Hepatocyte (in vitro differentiated cells): ENCODE measurements at regions not wholly inside any gene's neighbourhood (a gene's known extent, or its start where the extent isn't known, plus 50 kb on each side); places are given as distances from the start of the nearest gene placed in this dataset.
"Not testable (repeated sequence)": the region's sequence is repeated elsewhere in the genome, so short reads cannot be mapped to it uniquely, and the experiment has no call there.

Experiments
- DNase-seq: peaks from one replicate; pipeline ENCODE4 v3.0.0-alpha.2; 2016; ENCODE audit warnings: low spot score
- H2AFZ ChIP-seq: fragments of 200-600 bp; sonication (generic); 2 replicates; pipeline ENCODE4 v1.6.0; 2016; ENCODE audit warnings: antibody characterized with exemption, mild to moderate bottlenecking
- H3K27ac ChIP-seq: fragments of 200-600 bp; sonication (generic); 2 replicates; pipeline ENCODE4 v1.5.1; 2016; ENCODE audit warnings: mild to moderate bottlenecking
- H3K27me3 ChIP-seq: fragments of 200-600 bp; sonication (generic); 2 replicates; pipeline ENCODE4 v1.6.1; 2016
- H3K36me3 ChIP-seq: fragments of 200-600 bp; sonication (generic); replicated peaks from 2 replicates; pipeline ENCODE4 v1.5.1; 2016; ENCODE audit warnings: low read depth; ENCODE audit not compliant: insufficient read depth
- H3K4me1 ChIP-seq: fragments of 200-600 bp; sonication (generic); 2 replicates; pipeline ENCODE4 v1.5.1; 2016; ENCODE audit warnings: mild to moderate bottlenecking, moderate library complexity; ENCODE audit not compliant: insufficient read depth
- H3K4me2 ChIP-seq: fragments of 200-600 bp; sonication (generic); 2 replicates; pipeline ENCODE4 v1.6.0; 2016
- H3K4me3 ChIP-seq: fragments of 200-600 bp; sonication (generic); 2 replicates; pipeline ENCODE4 v1.5.1; 2016; ENCODE audit warnings: mild to moderate bottlenecking
- H3K79me2 ChIP-seq: fragments of 200-600 bp; sonication (generic); 2 replicates; pipeline ENCODE4 v1.6.0; 2017; ENCODE audit warnings: mild to moderate bottlenecking
- H3K9me2 ChIP-seq: fragments of 200-600 bp; sonication (generic); replicated peaks from 2 replicates; pipeline ENCODE4 v1.6.0; 2017; ENCODE audit warnings: mild to moderate bottlenecking; ENCODE audit not compliant: insufficient read depth
- H3K9me3 ChIP-seq: fragments of 200-600 bp; sonication (generic); 2 replicates; pipeline ENCODE4 v1.5.1; 2016; ENCODE audit warnings: low read depth, mild to moderate bottlenecking
- H4K20me1 ChIP-seq: fragments of 200-600 bp; sonication (generic); 2 replicates; pipeline ENCODE4 v1.6.0; 2016; ENCODE audit warnings: mild to moderate bottlenecking; ENCODE audit not compliant: insufficient read depth, poor library complexity, severe bottlenecking
- EZH2 ChIP-seq: fragments of 200-600 bp; sonication (generic); IDR thresholded peaks from 2 replicates; pipeline ENCODE4 v1.6.1; 2016; ENCODE audit warnings: antibody characterized with exemption, mild to moderate bottlenecking, borderline replicate concordance
- EZH2phosphoT487 ChIP-seq: fragments of 200-600 bp; sonication (generic); IDR thresholded peaks from one replicate; pipeline ENCODE4 v1.6.1; 2018; ENCODE audit warnings: antibody characterized with exemption, mild to moderate bottlenecking, low read depth, moderate library complexity; ENCODE audit not compliant: unreplicated experiment, severe bottlenecking
- WGBS: methylation state at CpG from one replicate; pipeline ENCODE4 v1.1.6; 2016; ENCODE audit warnings: low lambda C conversion rate; ENCODE audit errors: missing lambda C conversion rate; 5-methylcytosine and 5-hydroxymethylcytosine counted together
- TF ChIP-seq, protein P1 (sequence below): fragments of 200-600 bp; sonication (generic); IDR thresholded peaks from 2 replicates; pipeline ENCODE4 v1.5.1; 2016; ENCODE audit warnings: antibody characterized with exemption, mild to moderate bottlenecking; ENCODE audit not compliant: poor library complexity

DNA sequence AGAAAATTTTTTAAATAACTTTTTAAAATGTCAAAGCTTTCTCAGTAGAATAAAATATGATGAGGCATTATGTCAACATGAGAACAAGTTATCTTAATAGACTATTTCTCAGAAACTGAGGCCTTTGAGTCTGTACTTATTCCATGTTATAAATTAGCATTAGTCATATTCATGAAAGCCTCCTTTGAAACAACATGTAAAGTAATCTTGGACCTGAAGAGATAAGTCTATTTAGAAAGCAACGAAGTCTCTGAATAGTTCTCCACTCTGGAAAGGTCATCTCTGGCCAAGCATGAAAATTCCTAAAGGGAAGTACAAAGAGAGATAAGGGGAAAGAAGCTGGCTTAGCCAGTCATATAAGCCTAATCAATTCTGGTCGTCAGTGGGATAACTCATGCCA, 150.8 kb downstream of the CYB561 start:
- H3K36me3 ChIP-seq, result no peaks in the 10 kb centered on the region
- 23% methylated on average over 2 of the region's 2 CpGs for WGBS
- peak; percentile 14 for DNase-seq
- no peak overlapping the region for H3K4me3 ChIP-seq
- H4K20me1 ChIP-seq, result no peaks in the 10 kb centered on the region
- no peak overlapping the region for H3K4me2 ChIP-seq
- no peaks in the 10 kb centered on the region for H3K9me3 ChIP-seq
- TF ChIP-seq, protein P1, sequence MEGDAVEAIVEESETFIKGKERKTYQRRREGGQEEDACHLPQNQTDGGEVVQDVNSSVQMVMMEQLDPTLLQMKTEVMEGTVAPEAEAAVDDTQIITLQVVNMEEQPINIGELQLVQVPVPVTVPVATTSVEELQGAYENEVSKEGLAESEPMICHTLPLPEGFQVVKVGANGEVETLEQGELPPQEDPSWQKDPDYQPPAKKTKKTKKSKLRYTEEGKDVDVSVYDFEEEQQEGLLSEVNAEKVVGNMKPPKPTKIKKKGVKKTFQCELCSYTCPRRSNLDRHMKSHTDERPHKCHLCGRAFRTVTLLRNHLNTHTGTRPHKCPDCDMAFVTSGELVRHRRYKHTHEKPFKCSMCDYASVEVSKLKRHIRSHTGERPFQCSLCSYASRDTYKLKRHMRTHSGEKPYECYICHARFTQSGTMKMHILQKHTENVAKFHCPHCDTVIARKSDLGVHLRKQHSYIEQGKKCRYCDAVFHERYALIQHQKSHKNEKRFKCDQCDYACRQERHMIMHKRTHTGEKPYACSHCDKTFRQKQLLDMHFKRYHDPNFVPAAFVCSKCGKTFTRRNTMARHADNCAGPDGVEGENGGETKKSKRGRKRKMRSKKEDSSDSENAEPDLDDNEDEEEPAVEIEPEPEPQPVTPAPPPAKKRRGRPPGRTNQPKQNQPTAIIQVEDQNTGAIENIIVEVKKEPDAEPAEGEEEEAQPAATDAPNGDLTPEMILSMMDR, result no peak
- no peak for TF ChIP-seq EZH2
- TF ChIP-seq EZH2phosphoT487, result no peak
- H3K27ac ChIP-seq, result no peak overlapping the region
- H2AFZ ChIP-seq, result no peak overlapping the region
- no peaks in the 10 kb centered on the region for H3K79me2 ChIP-seq
- H3K4me1 ChIP-seq, result no peaks in the 10 kb centered on the region
- no peaks in the 10 kb centered on the region for H3K9me2 ChIP-seq
- no peaks in the 10 kb centered on the region for H3K27me3 ChIP-seq

DNA sequence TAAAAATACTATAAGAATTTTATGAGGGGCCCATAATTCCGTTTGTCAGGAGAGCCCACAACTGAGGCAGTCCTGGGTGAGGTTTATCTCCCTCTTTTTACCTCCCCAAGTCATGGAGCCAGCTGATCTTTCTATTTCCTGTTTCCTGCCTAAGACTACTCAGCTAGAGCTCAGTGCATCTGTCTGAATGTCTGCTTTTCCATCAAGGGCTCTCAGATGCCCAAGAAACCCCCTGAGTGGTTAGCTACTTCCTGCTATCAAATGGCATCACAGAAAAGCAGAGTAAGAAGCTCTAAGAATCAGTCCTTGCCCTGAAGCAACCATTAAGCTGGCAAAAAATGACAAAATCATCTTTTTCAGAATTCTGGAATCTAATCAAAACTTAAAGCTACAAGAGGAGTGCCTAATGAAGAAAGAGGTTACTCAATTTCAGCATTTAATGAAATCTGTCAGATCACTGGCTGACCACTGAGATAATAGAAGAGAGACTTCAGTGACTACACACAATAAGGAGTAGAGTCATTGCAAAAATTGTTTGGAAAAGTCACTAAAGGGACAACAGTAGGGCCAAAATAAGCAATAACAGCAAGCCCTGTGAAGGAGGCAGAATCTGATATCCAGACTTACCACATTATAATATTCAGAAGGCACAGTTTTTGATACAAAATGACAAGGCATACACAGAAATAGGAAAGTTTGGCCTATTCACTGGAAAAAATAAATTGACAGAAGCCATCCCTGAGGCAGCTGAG, 150.1 kb downstream of the CYB561 start:
- H3K4me1 ChIP-seq, result no peaks in the 10 kb centered on the region
- no peak overlapping the region for H3K27ac ChIP-seq
- no peak overlapping the region for H2AFZ ChIP-seq
- TF ChIP-seq, protein P1, result no peak
- TF ChIP-seq EZH2, result no peak
- TF ChIP-seq EZH2phosphoT487, result no peak
- H4K20me1 ChIP-seq, result no peaks in the 10 kb centered on the region
- no peaks in the 10 kb centered on the region for H3K9me2 ChIP-seq
- no peaks in the 10 kb centered on the region for H3K36me3 ChIP-seq
- no peaks in the 10 kb centered on the region for H3K27me3 ChIP-seq
- H3K79me2 ChIP-seq, result no peaks in the 10 kb centered on the region
- DNase-seq, result no peak
- WGBS, result 70% methylated on average over 1 of the region's 1 CpG
- no peak overlapping the region for H3K4me2 ChIP-seq
- no peak overlapping the region for H3K4me3 ChIP-seq
- no peaks in the 10 kb centered on the region for H3K9me3 ChIP-seq

DNA sequence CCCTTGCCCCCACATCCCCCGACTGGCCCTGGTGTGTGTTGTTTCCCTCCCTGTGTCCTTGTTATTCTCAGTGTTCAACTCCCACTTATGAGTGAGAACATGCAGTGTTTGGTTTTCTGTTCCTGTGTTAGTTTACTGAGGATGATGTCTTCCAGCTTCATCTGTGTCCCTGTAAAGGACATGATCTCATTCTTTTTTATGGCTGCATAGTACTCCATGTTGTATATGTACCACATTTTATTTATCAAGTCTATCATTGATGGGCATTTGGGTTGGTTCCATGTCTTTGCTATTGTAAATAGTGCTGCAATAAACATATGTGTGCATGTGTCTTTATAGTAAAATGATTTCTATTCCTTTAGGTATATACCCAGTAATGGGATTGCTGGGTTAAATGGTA, 147.2 kb downstream of the CYB561 start:
- DNase-seq, H3K4me3 ChIP-seq, H3K79me2 ChIP-seq, H3K27me3 ChIP-seq, H3K4me1 ChIP-seq, H2AFZ ChIP-seq, H3K27ac ChIP-seq, H4K20me1 ChIP-seq, H3K36me3 ChIP-seq, H3K9me3 ChIP-seq, H3K9me2 ChIP-seq, H3K4me2 ChIP-seq: not testable (repeated sequence)
- 94% methylated on average over 1 of the region's 1 CpG for WGBS

DNA sequence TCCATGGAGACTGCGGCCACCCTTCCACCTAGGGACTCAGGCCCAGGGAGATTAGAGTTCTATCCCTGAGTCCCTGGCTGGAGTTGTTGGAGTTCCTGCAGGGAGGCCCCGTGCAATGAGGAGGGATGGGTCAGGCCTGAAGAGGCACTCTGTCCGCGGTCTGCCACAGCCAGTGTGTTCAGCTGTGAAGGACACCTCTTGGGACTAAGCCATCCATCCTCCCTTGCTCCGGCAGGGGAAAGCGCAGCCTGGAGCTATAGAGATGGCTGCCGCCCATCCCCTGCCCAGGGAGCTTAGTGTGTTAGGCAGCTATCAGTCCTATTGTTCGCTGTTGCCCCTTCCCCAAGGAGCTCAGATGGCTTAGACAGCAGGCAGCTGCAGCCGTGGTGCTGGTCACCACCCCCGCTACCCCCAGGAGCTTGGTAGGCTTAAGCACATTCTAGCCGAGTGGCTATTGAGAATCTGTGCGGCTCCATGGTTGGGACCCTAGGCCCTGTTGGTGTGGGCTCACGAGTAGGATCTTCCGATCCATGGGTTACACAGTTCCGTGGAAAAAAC, 141.3 kb downstream of the CYB561 start:
- DNase-seq, result no peak
- no peaks in the 10 kb centered on the region for H3K4me1 ChIP-seq
- TF ChIP-seq, protein P1, result no peak
- no peak for TF ChIP-seq EZH2
- TF ChIP-seq EZH2phosphoT487, result no peak
- no peaks in the 10 kb centered on the region for H3K36me3 ChIP-seq
- no peaks in the 10 kb centered on the region for H4K20me1 ChIP-seq
- H2AFZ ChIP-seq, result no peak overlapping the region
- peaks cover 4% of the 10 kb centered on the region for H3K79me2 ChIP-seq
- H3K27me3 ChIP-seq, result no peaks in the 10 kb centered on the region
- H3K4me2 ChIP-seq, result no peak overlapping the region
- no peaks in the 10 kb centered on the region for H3K9me3 ChIP-seq
- no peaks in the 10 kb centered on the region for H3K9me2 ChIP-seq
- H3K4me3 ChIP-seq, result no peak overlapping the region
- 95% methylated on average over 15 of the region's 15 CpGs for WGBS
- no peak overlapping the region for H3K27ac ChIP-seq
